OCI-LY3 (cell line): ENCODE measurements at regions not wholly inside any gene's neighbourhood (a gene's known extent, or its start where the extent isn't known, plus 50 kb on each side); places are given as distances from the start of the nearest gene placed in this dataset.

ENCODE experiments used
- H2AFZ ChIP-seq: fragments of 200-600, 300-600 bp; shearing (Covaris generic); 2 replicates; pipeline ENCODE4 v1.6.0; 2014; ENCODE audit warnings: antibody characterized with exemption, low read depth, low read length
- H3K27ac ChIP-seq: fragments of 200-600, 300-600 bp; sonication (generic); 2 replicates; pipeline ENCODE4 v1.5.1; 2014; ENCODE audit warnings: mild to moderate bottlenecking, low read length, moderate library complexity, mixed read lengths
- H3K27me3 ChIP-seq: fragments of 200-600, 300-600 bp; sonication (generic); 2 replicates; pipeline ENCODE4 v1.6.1; 2014; ENCODE audit warnings: low read depth, low read length, mixed read lengths
- H3K36me3 ChIP-seq: fragments of 200-600, 300-600 bp; sonication (generic); replicated peaks from 2 replicates; pipeline ENCODE3; 2014; ENCODE audit warnings: low read depth, low read length, mixed read lengths
- H3K4me1 ChIP-seq: fragments of 300-600, 200-600 bp; sonication (generic); 2 replicates; pipeline ENCODE4 v1.6.1; 2014; ENCODE audit warnings: low read length, mixed read lengths
- H3K4me2 ChIP-seq: fragments of 200-600, 300-600 bp; sonication (generic); 2 replicates; pipeline ENCODE4 v1.6.1; 2014; ENCODE audit warnings: low read length, mixed read lengths
- H3K4me3 ChIP-seq: fragments of 300-600, 200-600 bp; sonication (generic); 2 replicates; pipeline ENCODE4 v1.5.1; 2014; ENCODE audit warnings: antibody characterized with exemption, mild to moderate bottlenecking, low read length, moderate library complexity
- H3K79me2 ChIP-seq: fragments of 300-600, 200-600 bp; shearing (Covaris generic); 2 replicates; pipeline ENCODE4 v1.6.1; 2014; ENCODE audit warnings: mild to moderate bottlenecking, low read length, mixed read lengths
- H3K9ac ChIP-seq: fragments of 300-600, 200-600 bp; shearing (Covaris generic); 2 replicates; pipeline ENCODE4 v1.6.0; 2014; ENCODE audit warnings: mild to moderate bottlenecking, low read length, moderate library complexity
- H3K9me3 ChIP-seq: fragments of 200-600, 300-600 bp; shearing (Covaris generic); 2 replicates; pipeline ENCODE4 v1.6.1; 2014; ENCODE audit warnings: low read length, mixed read lengths; ENCODE audit not compliant: insufficient read depth
- H4K20me1 ChIP-seq: fragments of 200-600, 300-600 bp; sonication (generic); 2 replicates; pipeline ENCODE4 v1.6.1; 2016; ENCODE audit warnings: low read length, mixed read lengths; ENCODE audit not compliant: insufficient read depth
- CTCF ChIP-seq: fragments of 200-600, 300-600 bp; sonication (generic); IDR thresholded peaks from 2 replicates; pipeline ENCODE4 v1.5.1; 2014; ENCODE audit warnings: antibody characterized with exemption, low read length, low read depth
- EZH2phosphoT487 ChIP-seq: fragments of 200-600 bp; shearing (Covaris generic); IDR thresholded peaks from 2 replicates; pipeline ENCODE4 v1.6.1; 2018; ENCODE audit warnings: antibody characterized with exemption, mixed run types, low read depth

- H3K9ac ChIP-seq: no peak overlapping the region
- no peaks in the 10 kb centered on the region for H3K36me3 ChIP-seq
- no peak overlapping the region for H3K4me2 ChIP-seq
- H3K9me3 ChIP-seq: no peaks in the 10 kb centered on the region
- H3K79me2 ChIP-seq: no peaks in the 10 kb centered on the region
- no peaks in the 10 kb centered on the region for H3K4me1 ChIP-seq
- no peak overlapping the region for H3K4me3 ChIP-seq
- H3K27me3 ChIP-seq: no peaks in the 10 kb centered on the region
- H3K27ac ChIP-seq: no peak overlapping the region
- no peak for TF ChIP-seq EZH2phosphoT487
- no peak for TF ChIP-seq CTCF
- no peak overlapping the region for H2AFZ ChIP-seq
- H4K20me1 ChIP-seq: no peaks in the 10 kb centered on the region
Measured at GRCh38 chr7:126177782-126178181, 1075.0 kb downstream of the GRM8 start.

- no peak overlapping the region for H3K9ac ChIP-seq
- H2AFZ ChIP-seq: no peak overlapping the region
- no peak overlapping the region for H3K27ac ChIP-seq
- no peaks in the 10 kb centered on the region for H3K27me3 ChIP-seq
- H4K20me1 ChIP-seq: no peaks in the 10 kb centered on the region
- H3K4me2 ChIP-seq: no peak overlapping the region
- H3K9me3 ChIP-seq: no peaks in the 10 kb centered on the region
- no peaks in the 10 kb centered on the region for H3K79me2 ChIP-seq
- no peak overlapping the region for H3K4me3 ChIP-seq
- TF ChIP-seq EZH2phosphoT487 (no peak), CTCF (no peak)
- H3K36me3 ChIP-seq: no peaks in the 10 kb centered on the region
- H3K4me1 ChIP-seq: no peaks in the 10 kb centered on the region
Measured at GRCh38 chr7:126166645-126167044, 1086.1 kb downstream of the GRM8 start.

- H3K36me3 ChIP-seq: no peaks in the 10 kb centered on the region
- no peak overlapping the region for H3K4me2 ChIP-seq
- H3K9me3 ChIP-seq: no peaks in the 10 kb centered on the region
- H3K27ac ChIP-seq: no peak overlapping the region
- H3K79me2 ChIP-seq: no peaks in the 10 kb centered on the region
- no peak overlapping the region for H2AFZ ChIP-seq
- TF ChIP-seq CTCF (no peak), EZH2phosphoT487 (no peak)
- H3K27me3 ChIP-seq: no peaks in the 10 kb centered on the region
- H3K4me1 ChIP-seq: no peaks in the 10 kb centered on the region
- H3K9ac ChIP-seq: no peak overlapping the region
- H4K20me1 ChIP-seq: no peaks in the 10 kb centered on the region
- H3K4me3 ChIP-seq: no peak overlapping the region
Measured at GRCh38 chr7:126163647-126164046, 1089.1 kb downstream of the GRM8 start.

GRCh38 chr7:126157391-126157790 lies 1095.3 kb downstream of the GRM8 start:
- Histone ChIP-seq H4K20me1 (no peaks in the 10 kb centered on the region), H3K27me3 (no peaks in the 10 kb centered on the region), H3K27ac (no peak overlapping the region), H3K4me2 (no peak overlapping the region), H3K36me3 (no peaks in the 10 kb centered on the region), H3K9ac (no peak overlapping the region), H3K4me1 (no peaks in the 10 kb centered on the region), H3K9me3 (no peaks in the 10 kb centered on the region), H2AFZ (no peak overlapping the region), H3K4me3 (no peak overlapping the region), H3K79me2 (no peaks in the 10 kb centered on the region)
- TF ChIP-seq EZH2phosphoT487 (no peak), CTCF (no peak)
